GM12865 (cell line): ENCODE measurements at regions not wholly inside any gene's neighbourhood (a gene's known extent, or its start where the extent isn't known, plus 50 kb on each side); places are given as distances from the start of the nearest gene placed in this dataset.

ENCODE experiments used
- DNase-seq: peaks from one replicate; pipeline ENCODE4 v3.0.0; 2010; ENCODE audit warnings: low read depth
- H3K4me3 ChIP-seq: 2 replicates; pipeline ENCODE4 v1.5.1; 2011; ENCODE audit warnings: mild to moderate bottlenecking, low read depth, low read length, control low read depth
- TF ChIP-seq, protein P1 (sequence below): IDR thresholded peaks from 2 replicates; pipeline ENCODE4 v1.5.1; 2011; ENCODE audit warnings: low read length, control low read depth, low read depth, inconsistent platforms; ENCODE audit not compliant: insufficient read depth; ENCODE audit errors: missing control alignments

DNA sequence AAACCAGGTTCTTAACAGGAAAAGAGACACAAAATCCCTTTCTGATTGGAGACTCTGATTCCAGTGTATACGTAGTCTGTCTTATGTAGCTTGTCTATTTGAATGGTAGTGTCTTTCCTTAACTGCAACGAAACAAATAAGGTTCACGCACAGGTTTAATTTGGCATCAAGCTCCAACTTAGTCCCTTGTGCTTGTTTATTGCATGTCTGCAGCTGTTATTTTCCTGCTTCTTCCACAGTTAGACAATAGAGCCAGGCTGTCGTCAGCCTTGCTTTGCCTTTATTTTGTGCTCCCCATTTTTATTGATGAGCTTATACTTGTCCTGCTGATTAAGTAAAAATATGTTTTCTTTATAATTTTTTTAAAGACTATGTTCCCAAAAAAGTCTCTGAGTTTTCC lies 152.7 kb upstream of the CDIN1 start:
- H3K4me3 ChIP-seq = no peak overlapping the region
- no peak for DNase-seq
- TF ChIP-seq, protein P1, sequence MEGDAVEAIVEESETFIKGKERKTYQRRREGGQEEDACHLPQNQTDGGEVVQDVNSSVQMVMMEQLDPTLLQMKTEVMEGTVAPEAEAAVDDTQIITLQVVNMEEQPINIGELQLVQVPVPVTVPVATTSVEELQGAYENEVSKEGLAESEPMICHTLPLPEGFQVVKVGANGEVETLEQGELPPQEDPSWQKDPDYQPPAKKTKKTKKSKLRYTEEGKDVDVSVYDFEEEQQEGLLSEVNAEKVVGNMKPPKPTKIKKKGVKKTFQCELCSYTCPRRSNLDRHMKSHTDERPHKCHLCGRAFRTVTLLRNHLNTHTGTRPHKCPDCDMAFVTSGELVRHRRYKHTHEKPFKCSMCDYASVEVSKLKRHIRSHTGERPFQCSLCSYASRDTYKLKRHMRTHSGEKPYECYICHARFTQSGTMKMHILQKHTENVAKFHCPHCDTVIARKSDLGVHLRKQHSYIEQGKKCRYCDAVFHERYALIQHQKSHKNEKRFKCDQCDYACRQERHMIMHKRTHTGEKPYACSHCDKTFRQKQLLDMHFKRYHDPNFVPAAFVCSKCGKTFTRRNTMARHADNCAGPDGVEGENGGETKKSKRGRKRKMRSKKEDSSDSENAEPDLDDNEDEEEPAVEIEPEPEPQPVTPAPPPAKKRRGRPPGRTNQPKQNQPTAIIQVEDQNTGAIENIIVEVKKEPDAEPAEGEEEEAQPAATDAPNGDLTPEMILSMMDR = no peak

DNA sequence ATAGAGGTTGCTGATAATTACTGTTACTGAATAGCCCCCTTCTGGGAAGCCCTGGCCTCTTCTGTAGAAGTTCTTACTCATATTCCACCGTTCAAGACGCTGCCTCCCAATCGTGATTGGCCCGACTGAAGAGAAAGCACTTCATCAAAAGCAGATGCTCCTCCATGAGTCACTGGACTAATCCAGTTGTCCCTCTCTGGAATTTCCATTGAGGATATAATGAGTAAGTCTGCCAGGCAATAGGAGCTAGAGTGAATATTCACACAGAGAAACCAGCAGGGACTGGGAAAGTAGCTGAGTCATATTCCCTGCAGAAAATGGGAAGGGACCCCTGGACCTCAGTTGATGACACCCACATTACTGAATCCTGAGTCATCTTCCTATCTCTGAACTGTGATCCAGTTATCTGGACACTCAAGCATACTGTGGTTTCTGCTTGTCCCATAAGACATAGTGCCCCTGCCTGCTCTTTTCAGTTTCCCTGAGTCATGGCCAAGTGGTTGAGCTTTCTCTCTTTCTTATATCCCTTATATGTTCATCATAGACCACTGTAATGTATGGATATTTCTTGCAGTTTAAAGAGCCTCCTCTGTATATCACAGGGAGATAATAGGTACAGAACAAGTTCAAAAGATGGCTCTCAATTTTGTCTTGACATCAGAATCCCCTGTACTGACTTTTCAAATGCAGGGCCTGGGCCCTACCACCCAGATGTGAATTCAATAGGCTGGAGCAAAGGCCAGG lies 151.2 kb upstream of the CDIN1 start:
- TF ChIP-seq, protein P1 = no peak
- H3K4me3 ChIP-seq = no peak overlapping the region
- DNase-seq = no peak

DNA sequence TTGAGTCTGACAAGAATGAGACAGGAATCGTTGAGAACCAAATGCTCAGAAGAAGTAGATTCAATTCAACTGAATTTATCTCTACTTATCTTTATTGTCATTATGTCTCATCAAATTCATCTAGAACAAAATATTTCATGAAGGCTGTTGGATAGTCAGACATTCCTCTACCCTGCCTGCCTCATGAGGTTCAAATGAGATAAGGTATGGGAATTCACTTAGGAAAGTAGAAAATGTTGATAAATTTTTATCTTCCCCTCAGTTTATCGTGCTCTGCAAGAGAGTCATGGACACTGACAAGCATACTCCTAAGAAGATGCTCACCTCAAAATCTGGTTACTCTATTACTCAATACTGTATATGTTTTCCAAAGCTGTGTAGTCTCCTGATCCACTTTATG lies 149.7 kb upstream of the CDIN1 start:
- no peak for DNase-seq
- no peak overlapping the region for H3K4me3 ChIP-seq
- TF ChIP-seq, protein P1 = no peak

GRCh38 chr15:36430280-36430679 lies 149.1 kb upstream of the CDIN1 start:
- TF ChIP-seq, protein P1 = no peak
- no peak for DNase-seq
- no peak overlapping the region for H3K4me3 ChIP-seq

- no peak overlapping the region for H3K4me3 ChIP-seq
- TF ChIP-seq, protein P1 = no peak
- DNase-seq = no peak
Measured at GRCh38 chr15:36430726-36431265, 148.6 kb upstream of the CDIN1 start.

GRCh38 chr15:36432161-36432560 lies 147.3 kb upstream of the CDIN1 start:
- no peak for DNase-seq
- H3K4me3 ChIP-seq = no peak overlapping the region
- TF ChIP-seq, protein P1 = no peak

DNA sequence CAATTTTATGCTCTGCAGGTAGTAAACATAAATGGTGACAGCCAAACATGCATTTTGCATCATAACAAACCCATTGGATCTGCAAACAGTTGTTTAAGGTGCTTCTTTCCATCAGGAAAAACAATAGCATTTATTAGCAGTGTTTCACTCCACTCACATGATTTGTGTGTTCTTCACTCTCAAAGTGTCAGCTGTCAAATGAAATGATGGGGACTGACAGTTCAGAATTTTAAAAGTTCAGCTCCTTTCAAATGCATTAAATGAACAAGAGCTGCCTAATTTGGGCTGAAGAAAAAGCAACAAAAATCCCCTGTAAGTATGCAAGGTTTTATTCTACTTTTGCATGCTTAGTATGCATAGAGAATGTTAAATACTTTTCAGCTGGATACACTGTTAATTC lies 145.2 kb upstream of the CDIN1 start:
- H3K4me3 ChIP-seq = no peak overlapping the region
- TF ChIP-seq, protein P1 = no peak
- DNase-seq = no peak
